Epithelial cell of esophagus (primary cell): ENCODE measurements at regions not wholly inside any gene's neighbourhood (a gene's known extent, or its start where the extent isn't known, plus 50 kb on each side); places are given as distances from the start of the nearest gene placed in this dataset.

Source experiments
- DNase-seq: peaks from one replicate; pipeline ENCODE4 v3.0.0; 2010; ENCODE audit warnings: low read depth
- H3K4me3 ChIP-seq: 2 replicates; pipeline ENCODE4 v1.5.1; 2011; ENCODE audit warnings: mild to moderate bottlenecking, low read length, control low read depth
- CTCF ChIP-seq: IDR thresholded peaks from 2 replicates; pipeline ENCODE4 v1.5.1; 2011; ENCODE audit warnings: low read depth, mild to moderate bottlenecking, low read length, control low read depth, inconsistent platforms; ENCODE audit not compliant: insufficient read depth; ENCODE audit errors: missing control alignments

GRCh38 chr1:81634294-81634693 lies 166.4 kb upstream of the ADGRL2 start:
- no peak for TF ChIP-seq CTCF
- H3K4me3 ChIP-seq = no peak overlapping the region
- DNase-seq = no peak

GRCh38 chr1:81619156-81619555 lies 181.6 kb upstream of the ADGRL2 start:
- no peak for TF ChIP-seq CTCF
- H3K4me3 ChIP-seq = no peak overlapping the region
- DNase-seq = no peak

GRCh38 chr1:81618376-81618775 lies 182.4 kb upstream of the ADGRL2 start:
- DNase-seq = no peak
- H3K4me3 ChIP-seq = no peak overlapping the region
- TF ChIP-seq CTCF = no peak

GRCh38 chr1:81617308-81617967 lies 183.3 kb upstream of the ADGRL2 start:
- DNase-seq = peak; percentile 55
- peak; percentile 26 for TF ChIP-seq CTCF
- H3K4me3 ChIP-seq = no peak overlapping the region

GRCh38 chr1:81613803-81614202 lies 186.9 kb upstream of the ADGRL2 start:
- no peak for TF ChIP-seq CTCF
- no peak overlapping the region for H3K4me3 ChIP-seq
- DNase-seq = no peak

- H3K4me3 ChIP-seq = no peak overlapping the region
- no peak for TF ChIP-seq CTCF
Measured at GRCh38 chr1:81607924-81608323, 192.8 kb upstream of the ADGRL2 start.

GRCh38 chr1:81607086-81607485 lies 193.6 kb upstream of the ADGRL2 start:
- TF ChIP-seq CTCF = no peak
- no peak overlapping the region for H3K4me3 ChIP-seq
- no peak for DNase-seq

More at GRCh38 chr1:81607924-81608323, 192.8 kb upstream of the ADGRL2 start:
- no peak for DNase-seq
